Mucosa of rectum (tissue), 2 donors: ENCODE measurements at regions not wholly inside any gene's neighbourhood (a gene's known extent, or its start where the extent isn't known, plus 50 kb on each side); places are given as distances from the start of the nearest gene placed in this dataset.

ENCODE experiments used
- H3K27ac ChIP-seq, 2 donors: one replicate each; pipeline ENCODE4 v1.7.0; 2013; ENCODE audit warnings: inconsistent platforms in 2 of 2, low read depth in 2 of 2, low read length in 2 of 2
- H3K27me3 ChIP-seq, 2 donors: one replicate each; pipeline ENCODE4 v1.7.0; 2013; ENCODE audit warnings: low read length in 2 of 2; ENCODE audit not compliant: control insufficient read depth in 2 of 2, insufficient read depth in 2 of 2
- H3K36me3 ChIP-seq, 2 donors: one replicate each; pipeline ENCODE4 v1.7.0; 2013; ENCODE audit warnings: low read length in 2 of 2; ENCODE audit not compliant: control insufficient read depth in 2 of 2, insufficient read depth in 2 of 2
- H3K4me1 ChIP-seq, 2 donors: one replicate each; pipeline ENCODE4 v1.7.0; 2013; ENCODE audit warnings: low read length in 2 of 2, mild to moderate bottlenecking in 1 of 2; ENCODE audit not compliant: control insufficient read depth in 2 of 2, insufficient read depth in 2 of 2
- H3K4me3 ChIP-seq, 2 donors: one replicate each; pipeline ENCODE4 v1.7.0; 2013; ENCODE audit warnings: low read length in 2 of 2
- H3K9ac ChIP-seq, 2 donors: one replicate each; pipeline ENCODE4 v1.7.0; 2013; ENCODE audit warnings: low read length in 2 of 2, low read depth in 1 of 2, mild to moderate bottlenecking in 1 of 2
- H3K9me3 ChIP-seq, 2 donors: one replicate each; pipeline ENCODE4 v1.7.0; 2013; ENCODE audit warnings: low read length in 2 of 2; ENCODE audit not compliant: control insufficient read depth in 2 of 2
- donor health status: healthy.
- donor health status: Normal muscosa, but diverticular disease.

- H3K9me3 ChIP-seq = no peaks in the 10 kb centered on the region
- H3K4me1 ChIP-seq = peaks cover 2 to 4% of the 10 kb centered on the region in 2 donors
- H3K27me3 ChIP-seq = peaks cover 2 to 3% of the 10 kb centered on the region in 2 donors
- no peaks in the 10 kb centered on the region for H3K36me3 ChIP-seq
- no peak overlapping the region for H3K4me3 ChIP-seq
- no peak overlapping the region for H3K9ac ChIP-seq
- H3K27ac ChIP-seq = no peak overlapping the region
Observed at GRCh38 chr12:132416121-132416673, 73.8 kb upstream of the FBRSL1 start.

- H3K9me3 ChIP-seq = no peaks in the 10 kb centered on the region
- no peaks in the 10 kb centered on the region for H3K36me3 ChIP-seq
- H3K27ac ChIP-seq = no peak overlapping the region
- H3K9ac ChIP-seq = peak overlapping the region in 1 of 2 donors; percentile 25
- H3K27me3 ChIP-seq = peaks cover 0 to 3% of the 10 kb centered on the region in 2 donors
- peaks cover 2 to 4% of the 10 kb centered on the region in 2 donors for H3K4me1 ChIP-seq
- H3K4me3 ChIP-seq = peak overlapping the region in 1 of 2 donors; percentile 26
Observed at GRCh38 chr12:132415327-132416120, 74.4 kb upstream of the FBRSL1 start.

GRCh38 chr12:132414634-132415326 is 75.2 kb upstream of the FBRSL1 start:
- peak overlapping the region in 1 of 2 donors; percentile 26 for H3K4me3 ChIP-seq
- H3K27ac ChIP-seq = no peak overlapping the region
- peak overlapping the region in 1 of 2 donors; percentile 25 for H3K9ac ChIP-seq
- no peaks in the 10 kb centered on the region for H3K36me3 ChIP-seq
- H3K9me3 ChIP-seq = no peaks in the 10 kb centered on the region
- peaks cover 2 to 4% of the 10 kb centered on the region in 2 donors for H3K4me1 ChIP-seq
- peaks cover 0 to 3% of the 10 kb centered on the region in 2 donors for H3K27me3 ChIP-seq

GRCh38 chr12:132413931-132414588 is 75.9 kb upstream of the FBRSL1 start:
- Histone ChIP-seq H3K4me3 (no peak overlapping the region), H3K27ac (no peak overlapping the region), H3K36me3 (no peaks in the 10 kb centered on the region), H3K4me1 (peaks cover 2 to 4% of the 10 kb centered on the region in 2 donors), H3K27me3 (peaks cover 0 to 5% of the 10 kb centered on the region in 2 donors), H3K9ac (no peak overlapping the region), H3K9me3 (no peaks in the 10 kb centered on the region)

- peaks cover 0 to 2% of the 10 kb centered on the region in 2 donors for H3K27me3 ChIP-seq
Observed at GRCh38 chr12:132411457-132411856, 78.5 kb upstream of the FBRSL1 start.

GRCh38 chr12:132410849-132411248 is 79.1 kb upstream of the FBRSL1 start:
- H3K36me3 ChIP-seq = no peaks in the 10 kb centered on the region

More at GRCh38 chr12:132411457-132411856, 78.5 kb upstream of the FBRSL1 start:
- Histone ChIP-seq H3K9ac (no peak overlapping the region), H3K4me1 (peaks cover 2 to 4% of the 10 kb centered on the region in 2 donors), H3K9me3 (no peaks in the 10 kb centered on the region), H3K4me3 (no peak overlapping the region), H3K36me3 (no peaks in the 10 kb centered on the region), H3K27ac (no peak overlapping the region)

GRCh38 chr12:132410296-132410625 is 79.7 kb upstream of the FBRSL1 start:
- Histone ChIP-seq H3K9ac (no peak overlapping the region), H3K4me3 (no peak overlapping the region), H3K4me1 (peaks cover 2 to 3% of the 10 kb centered on the region in 2 donors), H3K36me3 (no peaks in the 10 kb centered on the region), H3K9me3 (no peaks in the 10 kb centered on the region), H3K27ac (no peak overlapping the region), H3K27me3 (peaks cover 0 to 2% of the 10 kb centered on the region in 2 donors)

More at GRCh38 chr12:132410849-132411248, 79.1 kb upstream of the FBRSL1 start:
- H3K4me1 ChIP-seq = peaks cover 2 to 4% of the 10 kb centered on the region in 2 donors
- H3K9me3 ChIP-seq = no peaks in the 10 kb centered on the region
- no peak overlapping the region for H3K9ac ChIP-seq
- H3K27ac ChIP-seq = no peak overlapping the region
- peaks cover 0 to 2% of the 10 kb centered on the region in 2 donors for H3K27me3 ChIP-seq
- H3K4me3 ChIP-seq = no peak overlapping the region

GRCh38 chr12:132409495-132410295 is 80.3 kb upstream of the FBRSL1 start:
- H3K27me3 ChIP-seq = peaks cover 0 to 2% of the 10 kb centered on the region in 2 donors

GRCh38 chr12:132408626-132409494 is 79.5 kb upstream of the GALNT9 start:
- H3K36me3 ChIP-seq = no peaks in the 10 kb centered on the region
- H3K9me3 ChIP-seq = no peaks in the 10 kb centered on the region
- H3K9ac ChIP-seq = no peak overlapping the region
- H3K4me3 ChIP-seq = no peak overlapping the region
- H3K4me1 ChIP-seq = no peaks in the 10 kb centered on the region
- no peak overlapping the region for H3K27ac ChIP-seq
- peaks cover 0 to 2% of the 10 kb centered on the region in 2 donors for H3K27me3 ChIP-seq

More at GRCh38 chr12:132409495-132410295, 80.3 kb upstream of the FBRSL1 start:
- H3K27ac ChIP-seq = no peak overlapping the region
- H3K36me3 ChIP-seq = no peaks in the 10 kb centered on the region
- no peak overlapping the region for H3K9ac ChIP-seq
- H3K9me3 ChIP-seq = no peaks in the 10 kb centered on the region
- no peaks in the 10 kb centered on the region for H3K4me1 ChIP-seq
- no peak overlapping the region for H3K4me3 ChIP-seq
